GM21717 (cell line): ENCODE measurements at regions not wholly inside any gene's neighbourhood (a gene's known extent, or its start where the extent isn't known, plus 50 kb on each side); places are given as distances from the start of the nearest gene placed in this dataset.

ENCODE experiments used
- ATAC-seq: cut with Tn5 transposase; IDR thresholded peaks from one replicate; pipeline ENCODE4 v1.9.1; 2021; ENCODE audit warnings: mild to moderate bottlenecking, moderate library complexity; ENCODE audit not compliant: unreplicated experiment

DNA sequence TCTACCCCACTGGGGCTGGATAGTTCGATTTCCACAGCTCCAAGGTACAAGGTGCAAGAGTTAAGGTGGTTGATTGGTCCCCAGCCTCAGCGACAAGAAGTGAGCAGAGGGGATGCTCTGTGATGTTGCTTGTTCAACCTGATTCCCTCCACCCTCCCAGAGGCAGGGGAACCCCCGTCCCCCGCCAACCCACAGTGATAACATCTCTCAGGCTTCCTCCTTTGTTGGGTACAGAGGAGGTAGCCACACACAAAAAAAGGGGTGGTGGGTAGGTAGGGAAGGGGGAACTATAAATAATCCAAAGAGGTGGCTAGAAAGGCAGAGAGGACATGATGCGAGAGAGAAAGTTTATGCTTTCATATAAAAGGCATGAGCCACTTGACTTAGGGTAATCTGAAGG is 192.9 kb upstream of the POU3F3 start:
- ATAC-seq: no peak

DNA sequence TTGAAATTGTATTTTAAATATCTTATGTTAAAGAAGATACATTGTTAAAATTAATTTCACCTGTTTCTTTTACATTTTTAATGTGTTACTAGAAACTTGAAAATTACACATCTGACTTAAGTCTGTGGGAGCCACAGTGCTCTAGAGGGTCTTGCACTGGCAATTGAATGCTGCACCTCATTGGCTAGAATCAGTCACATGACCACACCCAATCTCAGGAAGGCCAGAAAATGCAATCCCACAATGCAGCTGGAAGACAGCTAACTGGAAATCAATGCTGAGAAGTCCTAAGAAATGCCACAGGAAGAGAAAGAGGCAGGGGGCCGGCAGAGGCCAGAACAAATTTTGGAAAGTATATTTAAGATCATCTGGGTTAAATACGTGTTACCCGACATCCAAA is 189.2 kb upstream of the POU3F3 start:
- ATAC-seq: no peak

DNA sequence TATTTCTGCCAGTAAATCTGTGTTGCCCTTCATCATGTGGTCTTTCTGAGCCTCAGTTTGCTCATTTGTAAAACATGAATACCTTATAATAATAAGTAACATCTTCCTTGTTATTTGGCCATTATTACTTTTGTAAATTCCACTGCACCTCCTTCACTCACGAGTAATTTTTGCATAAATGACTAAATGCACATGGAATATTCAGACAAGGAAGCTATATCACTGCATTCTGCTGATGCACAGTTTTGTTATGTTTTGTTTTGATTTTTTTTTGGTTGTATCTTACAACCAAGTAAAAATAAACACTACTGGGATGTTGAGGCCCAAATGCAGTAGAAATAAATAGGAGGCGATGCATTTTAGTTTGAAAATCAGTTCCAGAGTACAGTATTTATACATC is 185.3 kb upstream of the POU3F3 start:
- ATAC-seq: no peak

DNA sequence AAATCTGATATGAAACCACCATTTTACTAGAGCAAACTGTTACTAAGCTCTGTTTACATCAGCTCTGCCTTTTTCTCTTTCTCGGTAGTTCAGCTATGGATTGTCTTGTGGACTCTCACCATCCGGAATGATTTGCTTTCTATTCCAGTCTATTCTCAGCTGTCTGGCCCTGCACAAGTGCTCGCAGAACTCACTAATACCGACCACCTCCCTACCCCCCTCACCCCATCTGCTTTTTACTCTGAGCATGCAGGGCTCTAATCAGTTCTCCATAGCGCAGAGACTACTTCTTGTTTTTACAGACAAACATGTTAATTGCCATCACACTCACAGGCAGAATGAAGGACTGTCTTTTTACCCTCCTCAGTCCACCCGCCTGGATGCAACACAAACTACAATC is 180.7 kb upstream of the POU3F3 start:
- ATAC-seq: no peak

DNA sequence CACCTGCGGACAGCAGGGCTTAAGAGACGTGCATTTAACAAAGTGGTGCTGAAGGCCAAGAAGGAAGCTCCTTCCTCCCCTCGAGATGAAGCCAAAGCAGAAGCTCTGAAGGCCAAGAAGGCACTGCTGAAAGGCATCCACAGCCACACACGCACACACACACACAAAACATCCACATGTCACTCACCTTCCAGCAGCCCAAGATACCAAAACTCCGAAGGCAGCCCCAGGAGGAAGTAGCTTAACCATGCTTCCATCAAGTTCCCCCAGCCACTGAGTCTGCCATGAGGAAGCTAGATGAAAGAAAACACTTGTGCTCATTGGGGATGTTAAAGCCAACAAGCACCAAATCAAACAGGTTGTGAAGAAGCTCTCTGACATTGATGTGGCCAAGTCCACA is 175.7 kb upstream of the POU3F3 start:
- ATAC-seq: no peak

DNA sequence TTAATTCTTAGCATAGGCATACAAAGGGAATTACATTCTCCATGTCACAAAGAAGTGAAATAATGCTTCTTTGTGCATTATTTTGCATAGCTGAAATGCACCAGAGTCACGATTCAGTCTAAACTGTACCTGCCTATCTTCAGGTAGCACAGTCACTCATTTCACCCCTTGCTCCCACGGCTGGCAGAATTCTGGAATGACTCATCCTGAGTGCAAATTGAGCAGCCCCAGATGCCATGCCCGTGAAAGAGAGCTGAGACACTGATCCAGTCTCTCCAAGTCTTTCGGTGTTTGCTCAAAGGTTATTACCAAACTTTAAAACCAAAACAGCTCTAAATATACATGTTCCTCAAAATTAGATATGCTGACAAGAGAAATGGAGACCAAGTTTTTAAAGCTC is 168.3 kb upstream of the POU3F3 start:
- ATAC-seq: no peak

DNA sequence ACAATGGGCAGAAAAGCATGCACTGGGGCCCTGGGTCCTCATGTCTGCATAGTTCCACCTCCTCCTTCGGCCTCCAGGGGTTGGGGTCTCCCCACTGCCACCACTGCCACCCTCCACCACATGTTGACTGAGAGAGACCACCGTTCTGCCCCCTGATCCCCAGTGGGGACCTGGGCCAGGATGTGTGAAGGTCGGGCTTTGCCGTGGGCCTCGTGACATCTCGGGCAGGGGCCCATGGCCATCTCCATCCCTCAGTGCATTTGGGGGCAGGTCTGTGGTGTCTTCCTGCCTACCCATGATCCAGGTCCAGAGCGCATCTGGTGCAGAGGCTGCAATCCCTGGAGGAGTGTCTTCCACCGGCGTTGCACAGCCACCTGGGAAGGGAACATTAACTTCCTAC is 166.8 kb upstream of the POU3F3 start:
- ATAC-seq: no peak

DNA sequence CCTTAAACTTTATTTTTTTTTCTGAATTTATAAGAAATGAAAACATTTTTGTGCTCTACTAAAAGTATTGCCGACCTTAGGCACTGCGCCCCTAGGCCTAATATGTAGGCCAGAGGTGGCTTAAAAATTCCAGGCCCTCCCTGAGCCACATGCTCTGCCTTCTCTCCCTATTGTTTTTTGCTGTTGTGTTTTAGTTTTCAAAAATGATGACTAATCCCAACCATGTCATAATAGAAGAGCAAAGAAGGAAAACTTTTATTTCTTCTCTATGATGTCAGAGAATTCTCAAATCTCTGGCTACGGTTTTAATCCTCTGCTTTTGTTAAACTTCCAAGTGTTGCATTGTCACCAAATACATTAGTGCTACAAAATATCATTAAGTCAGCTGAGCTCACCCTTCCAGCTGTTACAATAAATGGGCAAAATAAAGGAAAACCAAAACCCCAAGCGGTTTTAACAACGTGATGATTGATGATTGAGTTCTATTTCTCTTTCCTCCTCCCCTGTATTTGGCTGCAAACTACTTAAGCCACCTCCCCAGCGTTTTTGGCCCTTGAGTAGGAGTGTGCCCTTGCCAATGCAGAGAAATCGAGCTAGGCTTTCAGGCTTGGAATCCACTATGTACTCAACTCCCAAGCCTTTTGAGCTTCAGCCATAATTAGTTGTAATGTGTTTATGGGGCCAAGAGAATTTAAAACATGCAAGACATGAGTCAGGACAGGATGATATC is 163.5 kb upstream of the POU3F3 start:
- no peak for ATAC-seq

DNA sequence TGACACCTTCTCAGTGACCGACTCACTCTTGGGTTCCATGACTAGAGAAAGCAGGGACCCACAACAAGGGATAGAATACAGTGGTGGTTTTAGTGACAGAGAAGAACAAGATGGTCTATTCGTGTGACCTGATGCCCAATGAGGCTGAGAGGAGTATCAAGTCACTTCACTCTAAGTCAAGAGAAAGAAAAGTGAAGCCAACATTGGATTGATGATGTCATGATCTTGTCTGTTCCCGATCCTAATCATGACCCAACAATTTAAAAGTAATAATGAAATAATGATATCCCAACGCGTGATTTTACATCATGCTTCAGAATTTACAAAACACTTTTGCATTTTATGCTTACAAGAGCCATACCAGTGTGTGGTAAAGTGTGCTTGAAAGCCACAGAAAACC is 155.6 kb upstream of the POU3F3 start:
- no peak for ATAC-seq

DNA sequence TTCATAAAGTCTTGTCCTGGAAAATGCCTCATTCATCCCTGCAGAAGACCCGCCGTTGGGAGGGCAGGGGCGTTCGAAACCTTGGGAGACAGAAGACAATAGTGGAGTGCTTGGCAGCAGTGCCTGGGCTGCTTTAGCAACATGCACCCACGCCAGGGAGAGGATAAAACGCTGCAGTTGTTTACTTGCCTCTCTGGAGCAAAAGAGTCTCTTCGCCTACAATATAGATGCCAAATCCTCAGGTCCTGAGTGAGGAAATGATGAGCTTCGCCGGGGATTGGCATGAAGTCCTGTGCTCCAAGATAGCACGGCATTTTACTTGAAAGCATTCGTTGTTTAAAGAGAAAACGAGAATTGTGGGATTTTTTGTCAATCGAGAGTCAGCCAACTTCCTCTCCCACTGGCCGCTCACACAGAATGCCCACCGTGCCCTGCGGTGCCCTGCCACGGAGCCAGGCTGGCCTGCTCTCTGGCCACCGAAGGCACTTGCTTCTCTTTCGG is 152.5 kb upstream of the POU3F3 start:
- ATAC-seq: no peak

DNA sequence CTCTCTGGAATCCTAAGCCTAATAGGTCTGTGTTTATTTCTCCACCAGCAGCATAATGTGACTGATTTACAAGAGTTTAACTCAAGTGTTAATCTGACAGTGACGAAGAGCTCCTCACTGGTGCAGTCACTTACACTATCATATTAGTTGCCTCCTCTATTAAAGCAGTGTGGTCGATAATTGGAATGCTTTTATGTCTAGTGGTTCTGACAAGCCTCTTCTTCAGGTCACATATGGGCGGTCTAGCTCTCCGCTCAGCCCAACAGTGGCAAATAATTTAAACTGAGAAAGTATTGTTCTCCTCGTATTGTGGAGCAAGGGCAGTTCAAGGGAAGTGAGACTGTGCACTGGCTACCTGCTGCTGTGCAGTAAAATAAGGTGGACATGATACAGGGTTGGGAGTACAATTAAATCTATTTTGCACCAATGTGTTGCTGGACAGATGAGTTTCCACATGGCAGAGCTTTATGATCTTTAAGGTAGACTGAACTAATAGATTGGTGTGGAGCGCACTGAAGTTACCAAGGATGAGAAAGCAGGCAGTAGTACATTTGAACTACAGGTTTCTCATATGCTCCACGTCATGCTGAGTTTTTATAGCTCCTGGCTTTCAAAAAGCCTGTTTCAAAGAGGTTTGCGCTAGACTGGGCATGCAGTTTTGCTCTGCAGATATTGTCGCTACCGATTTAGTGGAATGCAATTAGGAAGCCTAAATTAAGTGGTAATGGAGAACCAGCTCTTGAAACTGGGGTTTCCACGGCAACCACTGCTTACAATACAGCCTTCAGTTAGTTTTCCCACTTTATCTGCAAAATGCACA is 151.7 kb upstream of the POU3F3 start:
- no peak for ATAC-seq

DNA sequence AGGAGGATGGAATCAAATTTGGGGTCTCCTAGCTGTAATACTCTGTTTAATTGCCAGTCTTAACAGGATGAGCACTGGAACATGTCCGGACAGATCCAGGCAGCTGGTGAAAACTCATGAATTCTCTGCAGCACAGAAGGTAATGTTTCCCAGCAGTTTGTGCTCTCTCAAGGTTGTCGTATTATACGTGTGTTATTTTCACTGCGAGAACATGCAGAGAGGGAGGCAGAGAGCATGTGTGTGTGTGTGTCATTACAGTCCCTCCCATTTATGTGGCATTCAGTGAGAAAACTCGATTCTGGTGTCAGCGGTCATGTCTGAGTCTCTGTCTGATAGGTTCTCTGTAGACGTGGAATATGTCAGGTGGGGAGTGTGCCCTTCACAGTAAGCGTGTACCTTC is 150.2 kb upstream of the POU3F3 start:
- ATAC-seq: no peak

DNA sequence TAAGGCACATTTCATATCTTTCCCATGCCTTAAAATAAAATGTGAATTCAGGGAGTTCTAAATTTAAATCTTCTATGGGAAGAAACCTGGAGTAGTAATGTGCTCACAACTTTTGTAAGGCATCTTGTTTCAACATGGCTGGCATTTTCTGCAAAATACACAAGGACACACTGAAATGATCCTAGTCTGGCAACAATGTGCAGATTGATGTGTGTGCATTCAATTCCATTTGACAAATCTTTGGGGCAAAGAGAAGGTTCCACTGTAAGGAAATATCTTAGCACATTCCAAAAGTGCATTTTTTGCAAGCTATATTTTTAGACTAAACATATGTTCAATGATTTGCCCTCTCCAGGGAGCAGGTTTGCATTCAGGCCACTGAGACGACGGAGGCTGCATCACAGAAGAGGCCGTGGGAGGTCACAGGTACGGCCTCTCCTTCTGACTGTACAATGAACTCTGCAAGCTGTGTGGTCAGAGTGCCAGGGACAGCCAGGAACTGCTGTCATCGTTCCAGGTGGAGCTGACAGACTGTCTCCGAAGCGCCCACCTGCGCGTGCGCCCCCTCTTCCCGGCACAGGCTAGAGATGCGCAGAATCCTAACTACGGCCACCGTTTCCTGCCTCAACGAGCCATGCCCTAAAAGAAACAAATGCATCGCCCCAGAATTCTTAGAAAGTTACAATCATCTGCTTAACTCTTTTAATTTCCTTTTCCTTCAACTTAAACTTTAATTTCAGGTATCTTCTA is 149.2 kb upstream of the POU3F3 start:
- no peak for ATAC-seq

DNA sequence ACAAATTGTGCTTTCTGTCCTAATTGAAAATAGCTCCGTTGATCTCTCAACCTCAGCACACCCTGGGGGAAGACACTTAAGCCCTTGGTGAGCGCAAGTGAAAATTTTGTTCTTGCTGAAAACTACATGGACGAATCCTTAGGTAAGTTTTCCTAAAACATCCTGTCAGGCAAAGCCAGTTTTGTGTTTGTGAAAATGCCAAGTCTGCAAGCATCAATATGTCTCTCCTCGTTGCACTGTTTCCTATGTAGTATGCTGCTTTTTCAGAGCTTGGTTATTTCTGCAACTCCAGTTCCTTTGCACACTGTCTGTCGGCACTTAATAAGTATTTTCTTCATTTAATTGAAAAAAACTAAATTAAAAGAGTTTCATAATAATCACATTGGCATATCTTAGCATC is 146.9 kb upstream of the POU3F3 start:
- no peak for ATAC-seq

DNA sequence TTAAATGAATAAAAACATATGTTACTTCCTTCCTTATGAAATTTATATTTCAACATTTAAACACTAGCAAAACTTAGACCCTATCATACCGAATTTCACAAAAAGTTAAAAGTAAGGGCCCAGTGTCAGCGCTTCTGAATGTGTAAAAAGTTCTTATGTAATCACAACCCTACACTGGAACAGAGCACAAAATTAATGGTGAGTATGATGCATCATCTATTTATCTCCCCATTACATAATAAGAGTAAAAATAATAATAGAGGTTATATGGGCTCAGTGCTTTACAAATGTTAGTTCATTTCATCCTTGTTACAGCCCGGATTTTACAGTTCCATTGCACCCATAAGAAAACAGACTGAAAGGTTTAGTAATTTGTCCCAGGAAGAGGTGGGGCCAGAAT is 144.9 kb upstream of the POU3F3 start:
- ATAC-seq: no peak

DNA sequence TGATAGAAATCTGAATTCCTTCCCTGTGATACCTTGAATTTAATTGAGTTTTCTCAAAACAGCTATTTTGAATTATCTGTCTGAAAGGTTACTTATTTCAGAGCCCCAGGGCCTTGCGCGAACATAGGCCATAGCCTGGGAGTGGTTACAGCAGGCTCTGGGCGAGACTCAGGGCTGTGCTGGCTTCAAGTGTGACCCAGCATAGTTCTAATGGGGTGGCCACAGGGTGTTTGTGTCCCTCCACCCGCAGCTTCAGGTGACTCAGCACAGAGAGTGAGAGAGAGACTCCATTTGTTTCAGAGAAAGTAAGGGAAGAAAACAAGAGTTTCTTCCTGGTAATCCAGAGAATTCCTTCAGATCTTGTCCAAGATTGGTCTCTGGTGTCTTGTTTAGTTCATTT is 137.9 kb upstream of the POU3F3 start:
- no peak for ATAC-seq

DNA sequence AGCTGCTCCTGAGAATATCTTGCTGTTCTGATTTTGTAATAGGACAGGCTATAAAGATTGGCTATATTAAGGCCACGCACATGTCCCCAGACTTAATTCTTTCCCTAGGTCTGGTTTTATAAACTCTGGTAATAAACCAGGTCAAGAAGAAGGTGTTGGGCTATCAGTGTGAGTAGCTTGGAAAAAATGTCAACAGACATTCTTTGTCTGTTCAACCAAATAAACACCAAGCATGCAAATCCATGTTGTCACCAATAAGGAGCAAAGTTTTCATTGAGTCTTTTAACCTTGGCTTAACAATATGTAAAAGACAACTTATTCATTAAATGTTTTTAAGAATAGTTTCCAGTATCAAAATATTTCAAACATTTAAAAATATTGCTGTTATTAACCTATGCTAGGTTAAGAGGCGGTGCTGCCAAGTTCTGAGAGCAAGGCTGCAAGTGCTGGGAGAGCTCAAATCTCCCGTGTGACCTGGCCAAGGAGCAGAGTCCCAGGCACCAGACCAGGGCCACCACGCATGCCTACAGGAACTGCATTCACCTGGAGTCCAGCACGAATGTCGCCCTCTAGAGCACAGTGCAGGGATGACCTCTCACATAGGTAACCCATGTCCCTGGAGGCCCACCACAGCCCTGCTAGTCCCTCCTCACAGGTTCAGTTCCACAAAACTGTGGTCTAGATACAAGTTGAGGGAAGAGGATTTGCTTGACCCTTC is 120.5 kb upstream of the POU3F3 start:
- peak; percentile 68 for ATAC-seq

DNA sequence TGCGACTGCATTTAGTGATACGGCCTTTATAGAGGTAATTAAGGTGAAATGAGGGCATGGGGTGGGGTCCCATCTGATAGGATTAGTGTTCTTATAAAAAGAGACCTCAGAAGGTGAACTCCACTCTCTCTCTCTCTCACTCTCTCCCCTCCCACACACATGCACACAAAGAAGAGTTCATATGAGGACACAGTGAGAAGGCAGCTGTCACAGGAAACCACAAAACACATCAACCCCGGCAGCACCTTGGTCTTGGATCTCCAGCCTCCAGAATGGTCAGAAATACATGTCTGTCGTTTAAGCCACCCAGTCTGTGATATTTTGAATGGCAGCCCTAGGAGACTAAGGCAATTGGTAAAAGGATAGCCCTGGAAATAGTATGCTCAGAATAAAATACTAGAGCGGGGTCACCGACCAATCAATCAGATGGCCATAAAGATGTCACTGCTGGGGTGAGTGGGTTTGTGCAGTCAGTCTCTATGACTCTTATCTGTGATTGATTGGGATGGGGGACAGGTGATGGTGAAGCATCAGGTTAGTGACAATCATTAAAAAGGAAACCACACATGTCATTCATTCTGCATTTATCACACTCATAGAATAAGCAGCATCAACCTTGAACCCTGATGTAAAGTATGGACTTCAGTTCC is 118.9 kb upstream of the POU3F3 start:
- no peak for ATAC-seq

DNA sequence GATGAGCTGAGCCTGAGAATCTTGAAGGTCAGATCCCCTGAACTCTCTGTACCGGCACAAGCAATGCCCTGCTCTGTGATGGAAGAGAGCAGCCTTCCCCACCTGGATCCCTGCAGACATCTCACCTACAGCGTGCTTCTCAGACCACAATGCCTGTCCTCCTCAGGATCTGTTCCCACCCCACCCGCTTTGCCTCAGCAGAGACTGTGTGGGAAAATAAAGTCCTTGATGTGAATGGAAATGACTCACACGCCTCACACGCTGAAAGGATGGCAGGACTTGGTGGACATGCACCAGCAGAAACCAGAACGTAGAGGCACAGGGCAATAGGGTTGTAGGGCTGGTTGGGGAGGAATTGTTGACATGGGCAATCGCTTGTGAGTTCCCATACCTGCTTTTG is 117.9 kb upstream of the POU3F3 start:
- no peak for ATAC-seq

DNA sequence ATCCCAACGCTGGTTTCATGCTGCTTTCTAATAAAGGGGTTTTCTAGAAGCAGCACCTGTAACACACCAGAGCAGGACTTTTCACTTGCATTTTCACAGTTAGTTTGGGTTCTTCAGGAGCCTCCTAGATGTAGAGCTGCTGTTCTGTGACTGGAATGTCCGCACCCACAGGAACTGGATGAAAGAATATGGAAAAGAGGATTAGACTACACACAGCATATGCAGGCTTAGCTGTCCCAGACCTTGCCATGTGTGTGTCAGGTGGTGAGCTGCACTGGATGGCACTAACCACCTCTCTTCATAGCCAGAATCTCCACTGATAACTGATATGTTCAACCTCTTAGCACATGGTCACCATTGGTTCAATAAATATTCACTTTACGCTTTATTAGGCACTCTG is 112.1 kb upstream of the POU3F3 start:
- no peak for ATAC-seq

DNA sequence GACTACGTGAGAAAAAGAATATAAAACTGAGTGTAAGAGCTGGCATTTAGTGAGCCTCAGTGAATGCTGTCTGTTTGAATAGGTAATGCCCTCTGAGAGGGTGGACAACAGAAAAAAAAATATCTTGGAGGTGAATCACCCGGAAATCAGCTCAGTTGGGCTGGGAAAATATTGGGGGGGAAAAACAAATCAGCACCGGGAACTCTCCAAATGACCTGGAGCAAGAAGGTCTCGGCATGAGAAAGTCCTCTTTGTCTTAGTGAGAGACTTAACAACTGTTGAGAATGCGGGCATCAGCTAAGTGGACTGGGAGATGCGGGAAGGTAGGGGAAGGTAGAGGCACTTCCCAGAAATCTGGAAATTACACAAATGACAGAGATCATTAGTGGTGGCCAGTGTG is 109.4 kb upstream of the POU3F3 start:
- ATAC-seq: no peak
